Activated CD8-positive, alpha-beta memory T cell treated with anti-CD3 and anti-CD28 coated beads for 4 hours (primary cell): ENCODE measurements at regions not wholly inside any gene's neighbourhood (a gene's known extent, or its start where the extent isn't known, plus 50 kb on each side); places are given as distances from the start of the nearest gene placed in this dataset.
"Not testable (repeated sequence)": the region's sequence is repeated elsewhere in the genome, so short reads cannot be mapped to it uniquely, and the experiment has no call there.

Experiments
- DNase-seq, 2 donors: peaks; one replicate each; pipeline ENCODE4 v3.0.0-alpha.2; 2020; ENCODE audit warnings: low read depth in 2 of 2

DNA sequence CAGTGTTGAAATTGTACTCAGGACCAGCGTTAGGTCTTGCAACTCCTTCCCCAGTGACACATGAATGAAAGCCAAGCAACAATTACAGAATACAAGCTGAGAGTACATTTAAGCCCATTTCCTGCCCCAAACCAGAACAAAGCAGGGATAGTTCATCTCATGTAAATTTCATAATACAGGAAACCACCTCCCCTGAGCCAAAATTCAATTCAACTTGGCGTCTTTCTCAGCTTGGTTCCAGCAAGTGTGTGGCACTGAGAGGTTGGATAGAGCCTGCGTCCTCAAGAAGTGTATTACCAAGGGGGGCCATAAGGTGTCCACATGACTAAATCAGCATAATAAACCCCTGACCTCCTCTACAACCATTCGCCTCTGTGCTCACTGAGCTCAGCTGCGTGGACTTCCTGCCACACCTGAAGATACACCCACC lies 278.9 kb upstream of the CRY1 start:
- no peak for DNase-seq

DNA sequence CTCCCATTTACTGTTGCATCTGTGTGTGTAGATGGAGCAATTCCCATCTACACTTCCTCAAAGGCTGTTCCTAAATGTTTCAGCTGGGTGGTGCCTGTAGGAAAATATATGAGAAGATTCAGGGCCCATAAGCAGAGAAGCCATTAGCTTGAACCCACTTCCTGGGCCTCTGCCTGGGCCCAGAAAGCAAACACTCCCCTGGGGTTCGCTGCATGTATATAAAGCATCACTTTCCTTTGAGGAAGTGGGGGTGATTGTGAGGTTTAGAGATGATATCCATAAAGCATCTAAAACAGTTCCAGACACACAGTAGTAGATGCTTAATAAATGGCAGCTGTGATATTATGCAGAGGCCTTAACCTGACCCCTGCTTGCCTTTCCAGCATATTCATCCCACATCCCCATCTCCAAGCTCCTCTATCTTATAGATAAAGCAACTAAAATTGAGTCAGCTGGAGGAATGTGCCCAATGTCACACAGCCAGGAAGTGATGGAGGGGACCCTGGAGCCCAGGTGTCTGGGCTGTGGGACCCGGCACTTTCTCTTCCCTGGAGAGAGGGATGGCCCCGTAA lies 280.0 kb upstream of the CRY1 start:
- DNase-seq, result no peak

DNA sequence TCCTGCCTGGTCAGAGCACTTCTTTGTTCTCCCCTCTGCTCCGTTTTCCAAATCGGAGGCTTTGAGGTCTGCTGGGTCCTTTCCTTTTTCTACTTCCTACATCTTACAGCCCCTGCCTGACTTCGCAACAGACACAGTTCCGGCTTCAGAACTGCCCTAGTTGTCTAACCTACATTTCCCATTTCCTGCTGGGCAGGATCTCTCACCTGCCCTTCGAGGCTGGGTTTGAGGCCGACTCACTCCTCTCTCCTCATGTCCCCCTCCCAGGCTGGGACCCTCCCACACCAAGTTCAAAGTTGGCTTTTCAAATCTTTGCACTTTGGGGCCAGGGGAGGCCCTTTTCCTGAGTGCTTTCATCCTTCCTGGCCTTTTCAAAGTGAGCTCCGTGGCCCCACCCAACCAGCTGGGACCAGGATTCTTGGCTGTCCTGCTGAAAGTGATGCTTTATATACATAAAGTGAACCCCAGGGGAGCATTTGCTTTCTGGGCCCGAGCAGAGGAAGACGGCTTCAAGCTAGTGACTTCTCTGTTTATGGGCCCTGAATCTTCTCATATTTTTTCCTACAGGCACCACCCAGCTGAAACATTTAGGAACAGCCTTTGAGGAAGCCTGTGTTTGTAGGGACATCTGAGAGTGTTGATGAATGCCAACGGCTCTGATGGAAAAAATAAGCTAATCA lies 281.0 kb upstream of the CRY1 start:
- no peak for DNase-seq

DNA sequence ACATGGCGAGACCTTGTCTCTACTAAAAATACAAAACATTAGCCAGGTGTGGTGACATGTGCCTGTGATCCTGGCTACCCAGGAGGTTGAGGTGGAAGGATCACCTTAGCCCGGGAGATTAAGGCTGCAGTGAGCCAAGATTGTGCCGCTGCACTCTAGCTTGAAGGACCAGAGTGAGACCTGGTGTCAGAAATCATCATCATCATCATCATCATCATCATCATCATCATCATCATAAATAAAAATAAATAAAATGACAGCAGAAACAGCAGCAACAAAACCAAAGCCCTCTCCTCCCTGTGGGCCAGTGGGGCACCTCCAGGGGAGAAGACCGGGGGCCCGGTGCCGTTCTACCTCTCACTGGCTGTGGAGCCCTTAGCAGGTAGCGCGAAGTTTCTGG lies 281.9 kb upstream of the CRY1 start:
- no peak for DNase-seq

DNA sequence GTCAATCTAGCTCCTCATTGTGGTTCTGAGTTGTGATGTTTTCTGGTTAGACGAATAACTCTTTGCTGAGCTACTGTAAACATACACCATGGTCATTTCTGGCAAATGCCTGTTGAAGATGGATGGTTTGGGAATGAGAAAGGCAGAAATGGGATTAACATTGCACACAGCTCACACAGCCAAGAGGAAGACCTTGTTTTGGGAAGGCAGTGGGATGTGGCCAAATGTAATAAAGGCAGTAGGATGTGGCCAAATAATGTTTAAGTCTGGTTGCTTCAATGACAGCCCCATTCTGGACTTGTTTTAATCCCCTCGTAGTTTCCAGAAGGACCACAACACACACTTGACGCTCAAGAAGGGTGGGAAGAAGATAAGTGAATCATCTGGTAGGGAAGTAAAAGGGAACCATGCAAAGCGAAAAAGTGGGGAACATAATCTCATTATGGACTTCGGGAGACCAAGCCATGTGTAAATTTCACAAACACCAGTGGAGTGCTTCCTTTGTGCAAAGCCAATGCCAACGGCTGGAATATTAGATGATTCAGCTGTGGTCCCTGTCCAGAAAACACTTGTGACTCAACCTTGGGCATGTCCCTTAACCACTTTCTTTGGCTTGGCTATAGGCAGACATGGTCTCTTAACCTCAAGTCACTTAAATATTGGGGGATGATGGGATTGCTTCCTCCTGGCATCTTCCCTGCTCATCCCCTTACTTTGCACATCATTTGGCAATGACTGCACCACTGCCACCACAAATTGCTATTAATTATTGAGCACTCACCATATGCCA lies 284.4 kb upstream of the CRY1 start:
- DNase-seq, result no peak

DNA sequence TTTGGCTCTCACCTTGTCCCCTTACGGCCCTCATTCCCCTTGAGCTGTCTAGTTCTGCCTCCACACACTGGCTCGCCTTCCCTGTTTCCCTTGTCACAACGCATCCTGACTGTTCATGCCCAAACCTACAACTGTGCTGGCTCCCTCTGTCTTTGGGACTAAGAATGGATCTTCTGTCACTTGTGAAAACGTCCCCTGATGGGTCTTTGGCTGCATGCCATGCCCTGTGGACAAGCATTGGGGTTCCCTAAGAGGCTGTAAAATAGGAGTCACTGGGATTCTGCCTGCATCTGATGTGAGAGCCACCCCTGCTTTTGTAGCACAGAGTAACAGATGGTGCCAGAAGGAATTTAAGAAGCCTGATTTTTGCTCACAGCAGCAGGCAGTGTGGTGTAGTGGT lies 285.3 kb upstream of the CRY1 start:
- no peak for DNase-seq

DNA sequence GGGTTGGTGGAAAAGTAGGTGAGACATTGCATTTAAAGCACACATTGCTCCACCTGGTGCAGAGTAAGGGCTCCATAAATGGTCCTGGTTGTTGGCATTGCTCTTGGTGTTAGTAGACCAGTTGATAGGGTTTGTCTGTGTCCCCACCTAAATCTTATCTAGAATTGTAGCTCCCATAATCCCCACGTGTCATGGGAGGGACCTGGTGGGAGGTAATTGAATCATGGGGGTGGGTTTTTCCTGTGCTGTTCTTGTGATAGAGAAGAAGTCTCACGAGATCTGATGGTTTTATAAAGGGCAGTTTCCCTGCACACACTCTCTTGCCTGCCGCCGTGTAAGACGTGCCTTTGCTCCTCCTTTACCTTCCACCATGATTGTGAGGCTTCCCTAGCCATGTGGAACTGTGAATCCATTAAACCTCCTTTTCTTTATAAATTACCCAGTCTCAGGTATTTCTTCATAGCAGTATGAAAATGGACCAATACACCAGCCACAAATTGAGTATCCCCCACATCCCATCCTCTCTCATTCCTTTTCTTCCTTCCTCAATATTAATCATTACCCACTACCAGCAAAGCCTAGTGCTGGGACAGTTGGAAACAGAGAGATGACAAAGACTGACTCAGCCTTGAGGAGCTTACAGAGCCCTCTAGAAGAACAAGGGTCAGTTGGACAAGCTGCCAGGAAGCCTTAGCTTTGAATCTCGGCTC lies 285.9 kb upstream of the CRY1 start:
- not testable (repeated sequence) for DNase-seq

DNA sequence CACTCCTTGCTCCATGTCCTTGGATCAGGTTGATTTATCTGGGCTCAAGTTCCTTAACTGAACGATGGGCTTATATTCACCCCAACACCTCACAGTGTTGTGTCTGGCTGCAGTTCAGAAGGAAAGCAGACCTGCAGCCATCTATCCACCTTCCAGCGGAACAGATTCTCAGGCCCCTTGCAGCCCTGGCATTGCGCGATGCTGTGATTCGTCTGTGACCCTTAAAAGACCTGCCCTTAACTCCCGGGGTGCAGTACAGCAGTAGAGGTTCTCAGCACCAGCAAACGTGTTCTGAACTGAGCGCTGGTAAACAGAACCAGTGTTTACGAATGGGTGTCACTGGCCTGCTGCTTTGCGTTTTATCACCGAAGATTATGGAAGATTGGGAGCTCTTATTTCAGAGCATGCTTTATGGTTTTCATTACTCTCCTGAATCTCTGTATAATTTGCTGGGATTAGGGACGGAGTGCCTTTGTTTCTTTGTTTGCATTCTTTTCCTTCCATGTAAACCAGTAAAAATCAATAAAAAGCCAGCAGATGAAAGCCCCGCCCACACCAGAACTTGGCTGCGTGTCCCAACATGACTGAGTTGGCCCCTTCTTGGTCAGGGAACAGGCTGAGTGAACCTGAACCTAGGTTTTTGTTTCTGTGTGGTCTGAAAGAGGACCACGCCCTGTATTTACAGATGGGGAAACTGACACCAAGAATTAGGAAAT lies 286.7 kb upstream of the CRY1 start:
- DNase-seq, result no peak

DNA sequence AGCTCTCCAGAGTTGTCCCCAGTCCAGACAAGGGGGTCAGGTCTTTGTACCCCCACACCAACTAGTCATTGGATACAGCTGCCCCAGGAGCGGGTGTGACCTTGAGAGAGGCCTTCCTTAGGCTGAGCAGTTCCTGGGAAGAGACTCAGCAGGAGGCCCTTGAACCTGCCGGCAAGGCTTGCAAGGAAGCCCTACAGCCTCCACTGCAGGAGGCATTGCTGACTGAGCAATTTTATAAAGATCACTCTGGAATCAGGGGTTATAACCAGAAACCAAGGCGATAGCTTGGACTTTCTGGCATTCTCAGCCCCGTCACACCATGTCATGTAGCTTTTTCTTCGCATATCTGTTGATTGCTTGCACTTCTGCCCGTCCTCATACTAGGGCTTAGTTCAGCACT lies 291.3 kb upstream of the CRY1 start:
- DNase-seq, result no peak

DNA sequence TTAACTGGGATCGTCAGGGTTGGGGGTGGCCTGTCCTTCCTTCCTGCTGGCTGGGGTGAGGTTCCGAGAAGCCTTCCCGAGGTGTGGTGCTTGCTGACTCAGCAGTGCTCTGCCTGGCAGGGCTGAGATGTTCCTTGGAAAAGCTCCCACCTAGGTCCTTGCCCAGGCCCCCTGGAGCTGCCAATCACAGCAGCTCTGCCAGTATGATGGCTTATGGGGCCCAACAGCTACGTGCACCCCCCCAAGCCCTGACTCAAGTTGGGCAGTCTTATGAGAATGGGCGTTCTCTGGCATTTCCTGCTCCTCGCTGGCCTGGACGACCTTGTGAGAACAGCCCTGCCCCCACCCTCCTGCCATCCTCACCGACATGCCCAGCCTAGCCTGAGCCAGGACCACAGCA lies 292.2 kb upstream of the CRY1 start:
- DNase-seq, result no peak

DNA sequence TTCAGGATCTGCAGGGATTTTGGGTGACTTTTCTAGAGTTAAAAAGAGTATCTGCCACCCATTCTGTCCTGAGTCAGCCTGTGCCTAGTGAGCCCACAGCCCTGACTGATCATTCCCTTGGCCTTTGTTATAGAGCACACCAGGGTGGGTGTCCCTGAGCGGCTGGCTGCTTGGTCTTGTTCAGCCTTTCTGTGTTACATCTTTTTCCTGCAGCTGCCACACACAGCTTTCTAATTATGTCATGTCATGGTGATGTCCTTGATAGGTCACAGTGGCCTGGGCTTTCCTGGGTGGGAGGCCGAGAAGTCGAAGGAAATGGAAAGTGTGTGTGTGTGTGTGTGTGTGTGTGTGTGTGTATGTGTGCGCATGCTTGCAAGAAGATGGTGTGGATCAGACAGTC lies 293.2 kb upstream of the CRY1 start:
- DNase-seq, result no peak

DNA sequence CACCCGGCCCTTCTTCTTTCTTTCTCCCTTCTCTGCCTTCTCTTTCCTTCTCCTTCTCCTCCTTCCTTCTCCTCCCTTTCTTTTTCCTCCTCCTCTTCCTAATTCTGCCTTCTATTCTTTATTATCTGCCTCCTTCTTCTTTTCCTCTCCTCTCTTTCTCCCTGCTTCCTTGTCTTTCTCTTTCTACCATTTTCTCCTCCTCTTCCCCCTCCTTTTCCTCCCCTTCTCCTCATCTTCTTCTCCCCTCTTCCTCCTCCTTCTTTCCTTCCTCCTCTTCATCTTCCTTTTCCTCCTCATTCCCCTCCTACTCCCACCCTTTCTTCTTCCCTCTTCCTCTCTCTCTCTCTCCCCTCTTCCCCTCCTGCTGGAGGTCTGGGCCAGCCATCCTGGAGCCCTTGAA lies 294.9 kb upstream of the CRY1 start:
- DNase-seq, result no peak

DNA sequence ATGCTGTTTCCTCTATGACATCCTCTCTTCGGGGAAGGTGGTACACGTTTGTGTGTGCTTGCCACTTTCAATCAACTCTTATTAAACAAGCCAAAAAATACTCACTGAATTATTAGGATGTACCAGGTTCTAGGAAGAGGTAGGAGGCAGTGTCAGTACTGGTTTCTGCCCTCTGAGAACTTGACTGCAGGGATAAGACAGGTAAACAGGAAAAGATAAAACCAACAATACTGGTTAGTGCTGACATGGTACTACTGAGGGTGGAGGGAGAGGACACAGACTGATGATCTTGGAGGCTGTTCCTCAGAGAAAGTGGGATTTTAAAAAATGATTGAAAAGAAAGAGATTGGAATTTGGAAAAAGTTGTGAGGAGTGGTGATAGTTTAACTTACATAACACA lies 295.2 kb upstream of the PWP1 start:
- DNase-seq, result no peak

DNA sequence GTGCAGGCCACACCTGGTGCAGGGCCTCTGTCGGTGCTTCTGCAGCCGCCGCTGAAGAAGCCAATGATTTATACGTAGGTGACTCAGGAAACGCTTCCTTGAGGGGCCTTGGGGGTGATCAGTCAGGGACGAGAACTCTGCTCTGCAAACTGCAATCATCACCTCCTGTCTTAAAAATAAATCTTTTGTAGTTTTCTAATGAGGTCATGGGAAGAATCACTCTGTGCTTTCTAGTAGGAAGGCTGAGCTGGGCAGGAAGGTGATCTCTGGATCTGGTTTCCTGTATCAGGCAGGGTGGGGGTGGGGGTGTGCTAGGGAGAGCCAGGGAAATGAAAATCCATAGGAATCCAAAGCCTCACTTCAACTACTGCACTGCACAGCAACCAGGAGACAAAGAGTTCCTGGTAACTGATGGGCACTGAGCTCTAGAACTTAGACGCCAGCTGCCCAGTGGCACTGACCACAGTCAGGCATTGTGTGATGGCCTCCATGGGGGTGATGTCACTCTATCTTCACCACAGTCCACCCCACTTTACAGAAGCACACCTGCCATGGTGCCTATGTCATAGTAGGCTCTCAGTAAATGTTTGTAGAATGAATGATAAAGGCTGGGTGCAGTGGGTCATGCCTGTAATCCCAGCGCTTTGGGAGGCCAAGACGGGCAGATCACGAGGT lies 292.4 kb upstream of the PWP1 start:
- DNase-seq, result no peak

DNA sequence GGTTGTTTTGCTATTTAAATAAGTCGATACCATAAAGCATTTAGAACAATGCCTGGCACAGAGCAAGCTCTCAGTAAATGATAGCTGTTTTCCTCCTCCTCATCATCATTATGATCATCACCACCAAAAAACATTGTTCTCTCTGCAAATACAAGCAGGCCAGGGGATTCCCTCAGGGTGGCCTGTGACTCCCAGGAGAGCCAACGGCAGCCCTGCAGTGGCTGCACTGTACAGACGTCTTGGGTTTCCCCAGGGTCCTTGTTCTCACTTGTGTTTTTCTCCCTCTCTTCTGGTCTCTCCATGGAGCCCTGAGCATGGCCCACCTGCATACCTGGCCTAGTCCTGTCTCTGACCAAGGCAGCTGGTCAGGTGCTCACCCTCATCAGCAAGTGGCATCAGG lies 290.9 kb upstream of the PWP1 start:
- DNase-seq, result no peak

DNA sequence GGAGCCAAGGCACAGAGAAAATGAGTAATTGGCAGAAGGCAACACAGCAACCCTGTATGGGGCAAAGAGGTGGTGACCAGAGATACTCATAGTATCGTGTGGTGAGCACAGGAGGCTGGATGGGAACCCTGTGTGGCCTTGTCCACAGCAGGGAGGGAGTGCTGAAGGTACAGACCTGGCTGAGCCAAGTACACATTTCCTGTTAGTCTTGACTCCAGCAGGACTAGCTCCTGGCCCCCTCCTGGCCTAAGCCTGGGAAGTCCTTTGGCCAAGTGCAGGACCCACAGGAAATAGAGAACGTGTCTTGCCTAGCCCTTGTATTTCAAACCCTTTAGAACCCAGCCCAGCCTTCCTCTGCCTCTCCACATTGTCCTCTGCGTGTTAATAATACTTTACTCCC lies 289.8 kb upstream of the PWP1 start:
- DNase-seq, result no peak

DNA sequence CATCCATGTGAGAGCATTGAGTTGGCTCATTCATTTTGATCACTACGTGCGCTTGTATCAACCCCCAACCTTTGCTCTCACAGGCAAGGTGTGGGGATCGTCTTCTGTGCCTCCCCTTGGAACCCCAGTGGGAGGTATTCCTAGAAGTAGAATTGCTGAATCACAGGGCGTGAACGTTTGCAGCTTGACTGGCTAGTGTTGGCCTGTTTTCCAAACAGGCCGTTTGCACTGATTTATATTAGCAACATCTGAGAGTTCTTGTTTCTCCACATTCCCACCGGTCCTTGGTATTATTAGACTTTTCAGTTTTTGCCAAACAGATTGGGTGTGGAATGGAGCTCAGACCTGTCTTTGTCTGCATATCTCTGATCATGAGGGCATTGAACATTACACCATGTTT lies 288.6 kb upstream of the PWP1 start:
- DNase-seq, result no peak

DNA sequence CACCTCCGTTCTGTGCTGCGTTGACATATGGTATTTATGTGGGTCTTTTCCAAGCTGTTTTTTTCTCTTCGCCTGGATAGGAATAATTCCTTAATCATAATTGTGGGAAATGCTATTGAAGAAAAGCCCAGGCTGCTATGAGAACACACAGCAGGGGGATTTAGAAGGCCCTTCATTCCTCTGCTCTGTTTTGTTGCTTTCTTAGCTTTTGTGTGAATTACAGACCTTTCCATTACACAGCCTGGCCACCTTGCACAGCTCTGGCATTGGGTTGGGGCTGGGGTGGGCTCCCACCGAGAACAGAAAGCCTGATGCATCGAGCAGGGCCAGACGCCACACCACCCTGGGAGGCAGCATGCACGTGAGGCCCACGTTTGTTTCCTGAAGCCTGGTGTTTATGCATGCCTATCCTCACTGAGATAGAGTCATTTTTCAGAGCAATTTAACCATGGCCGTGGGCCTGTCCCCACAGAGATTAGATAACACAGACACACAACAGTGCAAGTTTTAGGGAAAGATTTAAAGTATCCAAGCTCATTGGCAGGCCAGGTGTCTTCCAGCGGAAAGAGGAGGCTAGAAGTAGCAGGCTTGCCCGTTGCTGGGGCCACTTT lies 287.6 kb upstream of the PWP1 start:
- no peak for DNase-seq

DNA sequence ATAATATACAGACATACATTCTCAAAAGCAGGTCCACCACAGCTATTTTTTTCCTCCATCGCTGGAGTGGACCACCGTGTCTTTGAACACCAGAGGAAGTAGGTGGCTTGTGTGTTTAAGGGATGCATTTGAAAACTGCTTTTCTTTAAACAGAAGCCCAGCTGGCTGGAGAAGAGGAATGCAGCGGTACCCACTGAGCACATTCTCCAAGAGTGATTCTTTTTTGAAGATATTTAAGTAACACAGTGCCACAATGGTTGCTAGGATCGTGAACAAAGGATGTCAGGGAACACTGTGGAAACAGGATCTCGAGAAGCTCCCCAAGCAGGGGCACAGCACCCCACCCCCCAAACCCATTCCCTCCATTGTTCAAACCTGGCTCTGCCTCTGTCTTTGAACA lies 286.6 kb upstream of the PWP1 start:
- no peak for DNase-seq

DNA sequence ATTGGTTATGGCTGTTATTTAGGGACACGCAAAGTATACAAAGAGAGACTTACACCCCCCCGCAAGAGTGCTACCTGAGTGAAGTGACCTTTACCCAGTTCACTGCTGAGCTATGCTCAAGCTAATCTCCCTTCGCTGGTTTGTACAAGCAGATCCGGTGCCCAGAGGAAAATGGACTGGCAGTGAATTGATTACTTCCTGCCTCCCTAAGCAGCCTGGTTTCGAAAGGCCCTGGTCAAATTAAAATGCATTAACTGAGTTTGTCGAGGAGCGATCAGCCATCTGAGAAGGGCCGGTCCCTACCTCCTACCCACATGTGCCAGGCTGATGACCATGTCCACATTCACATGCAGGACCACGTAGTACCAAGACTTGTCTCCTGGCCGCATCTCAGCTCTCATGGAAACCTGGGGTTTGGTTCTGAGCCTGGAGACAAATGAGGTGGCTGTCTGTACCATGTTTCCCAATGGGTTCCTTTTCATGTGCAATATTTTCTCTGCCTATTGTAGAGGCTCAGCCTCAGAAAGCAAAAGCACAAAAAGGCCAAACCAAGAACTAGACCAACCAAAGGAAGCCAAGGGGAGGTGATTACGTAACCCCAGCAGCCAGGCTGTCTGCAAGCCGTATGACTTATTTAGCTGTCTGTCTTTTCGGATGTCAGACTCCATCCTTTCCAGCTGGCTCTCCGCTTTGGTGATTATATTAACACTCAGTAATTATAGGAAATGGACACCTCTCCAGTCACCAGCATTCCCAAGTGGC lies 284.7 kb upstream of the PWP1 start:
- no peak for DNase-seq
